ENCODE measurements at regions not wholly inside any gene's neighbourhood (a gene's known extent, or its start where the extent isn't known, plus 50 kb on each side); places are given as distances from the start of the nearest gene placed in this dataset.
"Not testable (repeated sequence)": the region's sequence is repeated elsewhere in the genome, so short reads cannot be mapped to it uniquely, and the experiment has no call there.

DNA sequence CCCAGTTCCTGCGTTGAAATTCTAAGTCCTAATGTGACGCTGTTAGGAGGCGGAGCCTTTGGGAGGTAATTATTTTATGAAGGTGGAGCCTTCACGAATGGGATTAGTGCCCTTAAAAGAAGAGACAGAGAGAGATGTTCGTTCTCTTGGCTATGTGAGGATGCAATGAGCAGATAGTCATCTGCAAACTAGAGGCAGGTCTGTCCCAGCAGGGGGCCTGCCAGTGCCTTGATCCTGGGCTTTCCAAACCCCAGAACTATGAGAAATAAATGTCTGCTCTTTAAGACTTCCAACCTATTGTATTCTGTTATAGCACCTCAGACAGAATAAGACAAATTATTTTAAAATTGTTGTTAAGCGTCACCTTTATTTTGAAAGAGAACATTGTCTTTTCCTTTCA, 123.1 kb upstream of the KCNJ6 start:
- no peak for DNase-seq (ENCODE audit: extremely low read depth, low read depth)

GRCh38 chr21:38039841-38040240, 123.6 kb upstream of the KCNJ6 start:
- no peak for DNase-seq (ENCODE audit: extremely low read depth, low read depth)

DNA sequence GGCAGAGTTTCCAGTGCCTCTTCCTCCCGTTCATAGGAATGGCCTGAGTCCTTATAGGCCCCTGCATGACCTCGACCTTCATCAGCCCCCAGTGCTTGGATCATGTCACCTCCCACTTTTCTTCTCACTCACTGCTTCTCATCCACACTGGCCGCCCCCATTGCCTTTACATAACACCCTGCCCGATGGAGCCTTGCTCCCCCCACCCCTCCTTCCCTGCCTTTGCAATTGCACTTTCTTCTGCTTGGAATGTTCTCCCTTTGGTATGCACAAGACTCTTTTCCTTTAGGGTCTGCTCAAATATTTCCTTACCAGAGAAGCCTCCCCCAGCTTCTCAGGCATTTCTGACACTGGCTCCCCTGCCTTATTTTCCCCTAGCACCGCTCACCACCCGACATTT, 125.2 kb upstream of the KCNJ6 start:
- DNase-seq (ENCODE audit: extremely low read depth, low read depth) = no peak

GRCh38 chr21:38042246-38042645, 126.0 kb upstream of the KCNJ6 start:
- DNase-seq (ENCODE audit: extremely low read depth, low read depth) = no peak

- peak; percentile 68 for DNase-seq (ENCODE audit: extremely low read depth, low read depth)
These were observed 131.9 kb upstream of the KCNJ6 start for GRCh38 chr21:38048167-38048566.

DNA sequence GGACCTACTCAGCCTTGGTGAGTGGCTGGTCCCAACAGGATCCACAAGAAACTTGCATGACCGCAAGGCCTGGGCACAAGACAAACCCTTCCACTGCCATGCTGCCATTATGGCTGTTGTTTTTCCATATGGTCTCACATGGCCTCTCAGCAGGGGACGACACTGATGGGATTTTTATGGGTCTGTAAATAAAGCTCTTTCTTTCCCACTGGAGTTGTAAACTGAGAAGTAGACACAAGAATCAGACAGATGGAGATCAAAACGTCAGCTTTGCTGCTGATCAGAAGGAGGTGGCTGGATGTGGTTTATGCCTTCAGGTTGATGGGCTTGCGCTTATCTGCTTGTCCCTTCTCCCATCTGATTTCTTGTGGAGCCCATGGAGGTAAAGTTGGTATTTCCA, 138.1 kb upstream of the KCNJ6 start:
- DNase-seq (ENCODE audit: extremely low read depth, low read depth) = no peak

DNA sequence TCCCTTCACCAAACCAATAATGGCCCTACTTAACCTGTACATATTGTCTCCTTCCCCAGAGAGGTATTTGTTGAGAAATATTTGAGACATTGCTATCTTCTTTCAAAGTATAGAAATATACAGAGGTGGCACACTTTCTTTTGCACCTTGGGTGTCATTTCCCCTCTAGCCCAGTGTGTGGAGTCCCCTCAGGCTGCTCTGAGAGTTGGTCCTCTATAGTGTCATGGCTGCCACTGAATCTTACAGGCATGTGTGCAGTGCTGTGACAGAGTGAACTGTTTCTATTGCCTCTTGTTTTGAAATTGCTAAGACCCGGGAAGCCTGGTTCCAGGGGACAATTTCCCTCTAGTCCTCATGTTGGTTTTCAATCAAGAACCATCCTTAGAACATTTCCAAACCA, 140.2 kb upstream of the KCNJ6 start:
- no peak for DNase-seq (ENCODE audit: extremely low read depth, low read depth)

GRCh38 chr21:38057626-38058025, 141.4 kb upstream of the KCNJ6 start:
- DNase-seq (ENCODE audit: extremely low read depth, low read depth) = no peak

DNA sequence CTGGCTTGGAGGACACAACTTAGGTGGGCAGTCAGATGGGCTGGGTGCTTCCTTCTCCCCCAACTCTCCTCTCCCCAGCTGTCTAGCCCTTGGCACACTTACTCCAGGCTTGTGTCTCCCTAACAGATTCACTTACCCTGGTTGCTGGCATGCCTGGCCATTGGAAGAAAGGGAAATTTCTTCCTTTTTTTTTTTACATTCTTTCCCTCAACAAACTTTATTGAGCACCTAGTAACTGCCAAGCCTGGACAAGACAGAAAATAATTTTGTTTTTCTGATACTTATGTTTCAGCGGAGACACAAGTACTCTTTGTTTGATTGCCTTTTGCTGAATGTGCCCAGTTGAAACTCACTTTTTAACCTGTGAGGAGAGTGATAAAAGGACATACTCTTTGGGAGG, 144.3 kb upstream of the KCNJ6 start:
- DNase-seq (ENCODE audit: extremely low read depth, low read depth) = no peak

DNA sequence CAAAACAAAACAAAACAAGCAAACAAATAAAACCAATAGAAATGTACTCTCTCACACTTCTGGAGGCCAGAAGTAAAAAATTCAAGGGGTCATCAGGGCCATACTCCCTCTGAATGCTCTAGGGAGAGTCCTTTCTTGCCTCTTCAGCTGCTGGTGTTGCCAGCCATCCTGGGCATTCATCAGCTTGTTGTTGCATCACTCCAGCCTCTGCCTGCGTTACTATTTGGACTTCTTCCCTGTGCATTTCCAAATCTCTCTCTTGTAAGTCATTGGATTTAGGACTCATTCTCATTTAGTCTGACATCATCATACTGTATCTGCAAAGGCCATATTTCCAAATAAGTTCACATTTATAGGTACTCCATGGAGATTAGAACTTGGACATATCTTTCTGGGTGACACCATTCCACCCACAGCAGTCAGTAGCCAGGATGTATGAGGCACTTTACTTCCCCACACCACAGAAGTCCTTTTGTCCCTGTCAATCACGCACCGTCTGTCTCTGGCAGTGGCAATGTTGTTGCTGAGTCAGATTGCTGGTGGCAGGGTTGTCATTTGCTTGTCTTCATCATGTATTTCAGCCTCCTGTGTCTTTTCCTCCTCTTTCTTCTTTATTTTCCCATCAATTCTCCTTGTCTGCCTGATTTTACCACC, 151.0 kb upstream of the KCNJ6 start:
- DNase-seq (ENCODE audit: extremely low read depth, low read depth) = no peak

GRCh38 chr21:38072489-38072888, 156.2 kb upstream of the KCNJ6 start:
- no peak for DNase-seq (ENCODE audit: extremely low read depth, low read depth)

GRCh38 chr21:38075833-38076587, 159.8 kb upstream of the KCNJ6 start:
- no peak for DNase-seq (ENCODE audit: extremely low read depth, low read depth)

- DNase-seq (ENCODE audit: extremely low read depth, low read depth) = no peak
These were observed 161.3 kb upstream of the KCNJ6 start for GRCh38 chr21:38077569-38077968.

DNA sequence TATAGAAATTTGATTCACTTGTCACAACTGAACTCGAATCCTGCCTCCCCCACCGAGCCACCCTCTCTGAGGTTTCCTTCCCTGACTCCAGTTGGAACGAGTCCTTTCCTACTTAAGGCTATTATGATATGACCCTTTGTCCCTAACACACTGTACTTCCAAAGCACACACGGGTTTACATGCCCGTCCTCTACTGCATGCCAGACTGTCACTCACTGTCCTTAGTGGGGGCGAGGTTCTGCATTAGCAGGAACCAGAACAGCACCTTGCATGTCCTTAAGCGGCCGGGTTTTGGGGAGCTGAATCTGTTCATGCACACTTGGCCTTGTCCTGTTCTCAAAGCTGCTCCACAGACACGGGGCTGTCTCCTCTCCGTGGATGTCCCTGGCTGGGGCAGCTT, 164.6 kb upstream of the KCNJ6 start:
- no peak for DNase-seq (ENCODE audit: extremely low read depth, low read depth)

DNA sequence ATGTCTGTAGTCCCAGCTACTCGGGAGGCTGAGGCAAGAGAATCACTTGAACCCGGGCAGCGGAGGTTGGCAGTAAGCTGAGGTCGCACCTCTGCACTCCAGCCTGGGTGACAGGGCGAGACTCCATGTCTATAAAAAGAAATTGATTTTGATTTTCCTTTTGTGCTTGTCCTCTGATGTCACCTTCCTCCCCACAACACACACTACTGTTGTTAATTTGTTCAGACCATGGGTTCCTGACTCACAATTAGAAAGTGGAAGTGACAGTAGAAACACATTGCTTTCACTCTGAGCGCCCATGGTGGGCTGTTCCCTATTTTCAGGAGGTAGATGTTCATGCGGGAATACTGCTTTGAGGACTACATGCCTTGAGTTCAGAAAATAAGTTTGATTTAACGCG, 165.5 kb upstream of the KCNJ6 start:
- no peak for DNase-seq (ENCODE audit: extremely low read depth, low read depth)

- DNase-seq (ENCODE audit: extremely low read depth, low read depth) = no peak
These were observed 166.8 kb upstream of the KCNJ6 start for GRCh38 chr21:38082936-38083485.

- no peak for DNase-seq (ENCODE audit: extremely low read depth, low read depth)
These were observed 167.3 kb upstream of the KCNJ6 start for GRCh38 chr21:38083535-38083934.

DNA sequence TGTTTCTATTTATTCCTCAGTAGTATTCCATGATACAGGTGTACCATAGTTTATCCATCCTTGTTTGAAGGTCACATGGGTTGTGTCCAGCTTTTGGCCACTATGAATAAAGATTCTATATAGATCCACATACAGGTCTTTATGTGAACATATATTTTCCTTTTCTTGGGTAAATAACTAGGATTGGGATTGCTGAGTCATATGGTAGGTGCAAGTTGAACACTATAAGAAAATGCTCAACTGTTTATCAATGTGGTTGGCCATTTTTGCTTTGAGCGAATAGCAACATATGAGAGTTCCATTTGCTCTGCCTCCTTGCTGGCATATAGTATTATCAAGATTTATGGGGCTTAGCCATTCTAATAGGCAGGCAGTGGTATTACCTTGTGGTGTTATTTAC, 170.2 kb upstream of the KCNJ15 start:
- DNase-seq (ENCODE audit: extremely low read depth, low read depth) = no peak

GRCh38 chr21:38088916-38089762, 167.7 kb upstream of the KCNJ15 start:
- DNase-seq (ENCODE audit: extremely low read depth, low read depth) = no peak

DNA sequence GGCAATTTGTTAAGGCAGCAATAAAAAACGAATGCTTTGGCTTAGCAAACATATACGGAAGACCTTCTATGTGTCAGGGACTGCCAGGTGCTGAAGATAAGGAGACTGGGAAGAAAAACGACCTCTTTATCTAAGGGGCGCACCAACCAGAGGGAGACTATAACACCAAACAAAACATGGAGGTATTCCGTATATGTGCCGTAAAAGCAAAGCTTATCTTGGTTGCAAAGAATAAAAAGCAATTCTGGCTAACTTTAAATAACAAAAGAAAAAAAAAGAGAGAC, 167.1 kb upstream of the KCNJ15 start:
- no peak for DNase-seq (ENCODE audit: extremely low read depth, low read depth)

DNA sequence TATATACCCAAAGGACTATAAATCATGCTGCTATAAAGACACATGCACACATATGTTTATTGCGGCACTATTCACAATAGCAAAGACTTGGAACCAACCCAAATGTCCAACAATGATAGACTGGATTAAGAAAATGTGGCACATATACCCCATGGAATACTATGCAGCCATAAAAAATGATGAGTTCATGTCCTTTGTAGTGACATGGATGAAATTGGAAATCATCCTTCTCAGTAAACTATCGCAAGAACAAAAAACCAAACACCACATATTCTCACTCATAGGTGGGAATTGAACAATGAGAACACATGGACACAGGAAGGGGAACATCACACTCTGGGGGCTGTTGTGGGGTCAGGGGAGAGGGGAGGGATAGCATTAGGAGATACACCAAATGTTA, 165.7 kb upstream of the KCNJ15 start:
- DNase-seq (ENCODE audit: extremely low read depth, low read depth) = not testable (repeated sequence)

GRCh38 chr21:38092051-38092450, 164.7 kb upstream of the KCNJ15 start:
- no peak for DNase-seq (ENCODE audit: extremely low read depth, low read depth)
